Fibroblast of lung (primary cell): ENCODE measurements at regions not wholly inside any gene's neighbourhood (a gene's known extent, or its start where the extent isn't known, plus 50 kb on each side); places are given as distances from the start of the nearest gene placed in this dataset.

Experiments used
- DNase-seq, 2 donors: peaks; one replicate each; pipeline versions ENCODE4 v3.0.0 to v3.0.0-alpha.2; 2010; ENCODE audit warnings: low read depth in 2 of 2
- H2AFZ ChIP-seq: 2 replicates; pipeline ENCODE4 v1.5.1; 2012; ENCODE audit warnings: low read length, control low read depth, inconsistent platforms
- H3K27ac ChIP-seq: 2 replicates; pipeline ENCODE4 v1.5.1; 2011; ENCODE audit warnings: low read length, control low read depth; ENCODE audit not compliant: insufficient read depth
- H3K27me3 ChIP-seq: 2 replicates; pipeline ENCODE4 v1.5.1; 2011; ENCODE audit warnings: mild to moderate bottlenecking, low read length; ENCODE audit not compliant: control insufficient read depth, insufficient read depth
- H3K36me3 ChIP-seq: 2 replicates; pipeline ENCODE4 v1.5.1; 2011; ENCODE audit warnings: low read length; ENCODE audit not compliant: control insufficient read depth, insufficient read depth
- H3K4me1 ChIP-seq: 2 replicates; pipeline ENCODE4 v1.5.1; 2011; ENCODE audit warnings: low read length; ENCODE audit not compliant: control insufficient read depth, insufficient read depth; ENCODE audit errors: extremely low read depth
- H3K4me2 ChIP-seq: 2 replicates; pipeline ENCODE4 v1.5.1; 2011; ENCODE audit warnings: low read length, control low read depth; ENCODE audit not compliant: insufficient read depth; ENCODE audit errors: extremely low read depth
- H3K4me3 ChIP-seq, 4 experiments: fragments of 200-600 bp in 1 of 4; sonication (generic) in 1 of 4; replicated peaks in 1 of 4; 2 replicates each; pipeline ENCODE4 v1.5.1; 2011 to 2016; ENCODE audit warnings: low read length in 4 of 4, low read depth in 3 of 4, mild to moderate bottlenecking in 3 of 4, control low read depth in 2 of 4, inconsistent platforms in 1 of 4, mixed read lengths in 1 of 4; ENCODE audit not compliant: insufficient read depth in 1 of 4; ENCODE audit errors: control extremely low read depth in 1 of 4
- H3K79me2 ChIP-seq: 2 replicates; pipeline ENCODE4 v1.5.1; 2012; ENCODE audit warnings: mild to moderate bottlenecking, low read length, inconsistent platforms; ENCODE audit not compliant: control insufficient read depth, insufficient read depth
- H3K9ac ChIP-seq: 2 replicates; pipeline ENCODE4 v1.5.1; 2011; ENCODE audit warnings: mild to moderate bottlenecking, low read length, control low read depth; ENCODE audit not compliant: insufficient read depth
- H3K9me3 ChIP-seq: 2 replicates; pipeline ENCODE4 v1.5.1; 2012; ENCODE audit warnings: low read depth, low read length; ENCODE audit not compliant: control insufficient read depth, insufficient read depth
- H4K20me1 ChIP-seq: 2 replicates; pipeline ENCODE4 v1.5.1; 2011; ENCODE audit warnings: low read length; ENCODE audit not compliant: control insufficient read depth, insufficient read depth; ENCODE audit errors: extremely low read depth
- CTCF ChIP-seq, 2 donors: IDR thresholded peaks in 1 of 2; conservative IDR thresholded peaks in 1 of 2; 1 replicate in 1 of 2; 2 replicates in 1 of 2; pipeline ENCODE4 v1.5.1; 2011 to 2012; ENCODE audit warnings: low read length in 2 of 2, control low read depth in 1 of 2, inconsistent platforms in 1 of 2, low read depth in 1 of 2, mild to moderate bottlenecking in 1 of 2
- EZH2 ChIP-seq: IDR thresholded peaks from 2 replicates; pipeline ENCODE4 v1.5.1; 2012; ENCODE audit warnings: low read length, control low read depth, mild to moderate bottlenecking; ENCODE audit errors: missing control alignments

GRCh38 chr1:234928642-234929041, 200.0 kb downstream of the TOMM20 start:
- Histone ChIP-seq H3K79me2 (no peaks in the 10 kb centered on the region), H3K4me3 (no peak overlapping the region), H3K4me2 (no peak overlapping the region), H3K9me3 (no peaks in the 10 kb centered on the region), H2AFZ (no peak overlapping the region), H3K27me3 (no peaks in the 10 kb centered on the region), H3K9ac (no peak overlapping the region), H3K4me1 (peaks cover 19% of the 10 kb centered on the region), H3K27ac (no peak overlapping the region), H3K36me3 (no peaks in the 10 kb centered on the region), H4K20me1 (no peaks in the 10 kb centered on the region)
- no peak for TF ChIP-seq CTCF (conservative IDR thresholded peaks at IDR 0.05 in 1 of 2, IDR thresholded peaks at IDR 0.05 in 1 of 2; ENCODE audit: low read depth in 1 of 2, low read length in 2 of 2)
- TF ChIP-seq EZH2 = no peak
- no peak for DNase-seq

DNA sequence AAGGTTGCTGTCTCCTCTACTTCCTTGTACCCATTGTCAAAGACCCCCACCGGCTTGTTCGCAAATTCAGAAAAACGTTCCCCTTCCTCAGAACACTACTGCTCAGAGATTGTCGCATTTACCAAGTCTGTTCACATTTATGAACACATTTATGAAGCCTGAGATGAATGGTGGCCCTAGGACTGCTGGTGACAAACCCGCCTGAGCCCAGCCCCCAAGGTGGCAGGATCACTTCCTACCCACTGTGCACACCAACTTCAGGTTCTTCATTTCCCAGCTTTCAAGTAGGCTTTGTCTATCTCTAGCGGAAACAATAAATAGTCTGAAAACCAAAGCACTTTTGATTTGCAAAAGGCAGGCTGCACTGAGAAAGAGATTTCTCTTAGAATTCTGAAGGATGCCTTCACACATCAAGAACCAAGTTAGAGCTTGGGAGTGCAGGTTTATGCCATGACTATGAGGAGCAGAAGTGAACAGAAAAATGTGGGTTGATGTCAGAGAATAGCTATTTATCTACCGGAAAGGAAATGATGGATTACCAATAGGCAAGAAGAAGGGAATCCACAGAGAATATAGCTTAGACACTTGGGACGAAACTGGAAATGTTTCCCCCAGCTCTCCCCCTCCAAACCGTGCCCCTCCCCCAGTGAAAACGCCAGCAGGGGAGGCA, 200.5 kb downstream of the TOMM20 start:
- Histone ChIP-seq H3K79me2 (no peaks in the 10 kb centered on the region), H3K27me3 (no peaks in the 10 kb centered on the region), H2AFZ (no peak overlapping the region), H3K4me1 (peaks cover 16% of the 10 kb centered on the region), H3K4me3 (no peak overlapping the region), H3K9me3 (no peaks in the 10 kb centered on the region), H4K20me1 (no peaks in the 10 kb centered on the region), H3K36me3 (no peaks in the 10 kb centered on the region), H3K9ac (no peak overlapping the region), H3K4me2 (no peak overlapping the region), H3K27ac (no peak overlapping the region)
- DNase-seq = peak in 1 of 2 donors; percentile 79
- TF ChIP-seq CTCF (conservative IDR thresholded peaks at IDR 0.05 in 1 of 2, IDR thresholded peaks at IDR 0.05 in 1 of 2; ENCODE audit: low read depth in 1 of 2, low read length in 2 of 2) (no peak), EZH2 (no peak)

- Histone ChIP-seq H3K4me2 (no peak overlapping the region), H3K27me3 (no peaks in the 10 kb centered on the region), H3K36me3 (no peaks in the 10 kb centered on the region), H3K4me1 (peaks cover 15% of the 10 kb centered on the region), H3K27ac (no peak overlapping the region), H3K4me3 (no peak overlapping the region), H3K9ac (no peak overlapping the region), H3K79me2 (no peaks in the 10 kb centered on the region), H3K9me3 (no peaks in the 10 kb centered on the region), H4K20me1 (no peaks in the 10 kb centered on the region), H2AFZ (no peak overlapping the region)
- no peak for DNase-seq
- TF ChIP-seq EZH2 (no peak), CTCF (conservative IDR thresholded peaks at IDR 0.05 in 1 of 2, IDR thresholded peaks at IDR 0.05 in 1 of 2; ENCODE audit: low read depth in 1 of 2, low read length in 2 of 2) (no peak)
These were observed 201.2 kb downstream of the TOMM20 start for GRCh38 chr1:234927312-234927970.
